ENCODE measurements at regions not wholly inside any gene's neighbourhood (a gene's known extent, or its start where the extent isn't known, plus 50 kb on each side); places are given as distances from the start of the nearest gene placed in this dataset.

DNA sequence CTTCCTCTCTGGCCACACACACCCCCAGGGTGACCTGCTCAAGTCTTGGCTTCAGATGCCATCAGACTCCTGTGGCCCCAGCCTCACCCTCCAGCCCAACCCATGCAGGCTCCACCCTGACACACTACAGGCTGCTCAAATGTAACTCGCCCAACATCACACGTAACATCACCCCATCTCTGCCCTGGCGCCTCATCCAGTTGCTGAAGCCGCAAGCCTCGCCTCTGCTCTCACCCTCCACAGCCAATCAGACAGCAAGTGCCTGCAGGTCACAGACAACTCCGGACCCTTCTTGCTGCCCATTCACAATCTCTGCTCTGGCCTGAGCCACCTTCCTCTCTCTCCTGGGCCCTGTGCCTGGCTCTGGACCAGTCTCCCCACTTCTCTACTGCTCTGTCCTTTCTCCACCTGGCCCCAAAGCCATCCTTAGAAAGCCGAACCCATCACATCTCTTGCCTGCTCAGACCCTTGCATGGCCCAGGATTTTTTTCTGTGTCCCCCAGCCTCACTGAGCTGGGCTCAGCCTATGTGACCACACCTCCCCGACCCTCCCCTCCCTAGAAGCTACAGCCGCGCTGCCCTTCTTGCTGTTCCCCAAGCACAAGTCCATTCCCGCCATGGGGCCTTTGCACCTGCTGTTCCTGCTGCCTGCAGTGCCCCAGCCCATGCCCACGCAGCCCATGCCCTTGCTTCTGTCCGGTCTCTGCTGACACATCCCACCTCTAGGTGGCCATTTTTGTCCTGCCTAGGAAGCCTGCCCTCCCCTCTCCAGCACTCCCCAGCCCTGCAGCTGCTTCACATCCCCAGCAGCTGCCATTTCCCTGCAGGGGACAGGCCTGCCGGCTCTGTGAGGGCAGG lies 333.9 kb downstream of the CTTN start:
- DNase-seq: peak; percentile 13 to 27

DNA sequence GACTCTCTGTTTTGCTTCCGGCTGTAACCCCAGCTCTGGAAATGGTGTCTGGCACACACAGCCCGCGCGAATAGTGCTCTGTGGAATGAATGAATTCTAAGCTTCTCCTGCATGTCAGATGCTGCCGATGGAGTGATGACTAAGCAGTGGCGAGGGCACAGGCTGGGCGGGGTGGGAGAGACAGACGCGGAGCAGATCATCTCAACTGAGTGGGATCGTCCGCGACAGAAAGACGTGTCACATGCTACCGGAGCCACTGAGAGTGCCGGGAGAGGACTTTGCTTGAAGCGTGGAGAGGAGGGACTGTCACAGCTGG lies 334.5 kb downstream of the CTTN start:
- no peak for DNase-seq

DNA sequence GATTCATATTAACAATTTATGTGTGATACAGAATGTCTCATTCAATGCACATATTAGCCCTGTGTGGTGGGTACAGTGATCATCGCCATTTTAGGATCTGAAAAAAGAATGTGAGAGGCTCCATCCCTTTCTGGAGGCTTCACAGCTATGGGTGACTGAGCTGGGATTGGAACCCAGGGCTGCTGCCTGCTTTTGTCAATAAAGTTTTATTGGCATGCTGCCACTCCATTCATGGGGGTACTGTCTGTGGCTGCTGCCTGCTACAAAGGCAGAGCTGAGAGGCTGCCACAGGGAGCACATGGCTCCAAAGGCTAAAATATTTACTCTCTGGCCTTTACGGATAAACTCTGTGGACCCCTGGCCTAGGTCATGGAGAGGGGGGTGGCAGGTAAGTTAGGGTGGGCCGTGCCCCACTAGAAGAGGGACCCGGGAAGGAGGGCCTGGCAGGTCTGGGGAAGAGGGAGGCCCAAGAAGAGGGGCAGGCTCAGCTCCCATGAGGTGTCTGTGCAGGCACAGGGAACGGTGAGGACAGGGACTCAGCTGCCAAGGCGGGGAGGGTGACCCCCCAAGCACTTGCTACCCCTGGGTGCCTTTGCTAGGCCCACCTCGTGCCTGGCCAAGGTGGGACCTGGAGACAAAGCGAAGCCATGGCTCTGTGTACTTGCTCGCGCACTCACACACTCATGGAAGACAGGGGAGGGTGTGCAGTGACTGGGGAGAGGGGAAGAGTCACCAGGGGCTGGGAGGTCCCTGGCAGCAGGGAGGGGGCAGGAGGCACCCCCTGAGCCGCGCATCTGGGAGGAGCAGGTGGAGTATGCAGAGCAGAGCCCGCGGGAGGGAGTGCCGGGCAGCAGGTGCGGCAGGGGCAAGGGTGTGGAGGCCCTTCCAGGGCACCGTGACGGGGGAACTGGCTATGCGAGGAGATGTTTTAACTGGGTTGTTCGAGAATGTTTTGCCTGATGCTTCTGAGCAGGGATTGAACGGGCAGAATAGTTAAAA lies 335.3 kb downstream of the CTTN start:
- no peak for DNase-seq

DNA sequence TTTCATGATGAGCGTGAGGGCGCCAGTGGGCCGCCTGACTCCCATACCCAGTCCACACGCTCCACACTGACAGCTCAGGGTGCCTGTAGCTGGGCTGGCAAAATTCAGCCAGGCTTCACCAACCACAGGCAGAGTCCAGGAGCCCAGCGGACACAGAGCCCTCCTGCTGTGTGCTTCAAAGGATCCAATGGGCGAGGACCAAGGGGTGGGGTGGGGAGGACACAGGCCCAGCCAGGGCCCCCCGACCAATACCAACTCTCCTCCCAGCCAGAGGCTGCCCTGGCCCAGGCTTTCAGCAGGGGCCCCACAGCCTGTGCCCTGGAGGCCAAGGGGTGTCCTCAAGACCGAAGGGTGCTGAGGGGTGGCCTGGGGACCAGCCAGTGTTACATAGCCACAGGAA lies 336.1 kb downstream of the CTTN start:
- DNase-seq: no peak

DNA sequence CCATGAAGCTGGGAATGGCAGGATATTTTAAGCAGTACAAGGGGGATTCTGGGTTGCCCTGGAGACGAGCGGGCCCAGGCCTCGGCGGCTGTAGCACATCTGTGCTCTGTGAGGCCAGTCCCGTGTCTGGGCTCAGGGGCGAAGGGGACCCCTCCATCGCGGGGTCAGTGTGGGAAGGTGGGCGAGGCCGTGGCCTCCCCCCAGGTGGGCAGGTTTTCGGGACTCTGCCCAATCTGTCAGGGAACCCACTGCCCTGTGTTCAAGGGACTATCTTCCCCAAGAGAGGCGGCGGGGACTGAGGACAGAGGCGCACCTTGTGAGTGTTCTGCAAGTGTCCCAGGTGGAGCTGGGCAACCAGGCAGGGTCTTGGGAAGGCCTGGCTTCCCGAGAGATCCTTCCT lies 336.6 kb downstream of the CTTN start:
- DNase-seq: no peak

DNA sequence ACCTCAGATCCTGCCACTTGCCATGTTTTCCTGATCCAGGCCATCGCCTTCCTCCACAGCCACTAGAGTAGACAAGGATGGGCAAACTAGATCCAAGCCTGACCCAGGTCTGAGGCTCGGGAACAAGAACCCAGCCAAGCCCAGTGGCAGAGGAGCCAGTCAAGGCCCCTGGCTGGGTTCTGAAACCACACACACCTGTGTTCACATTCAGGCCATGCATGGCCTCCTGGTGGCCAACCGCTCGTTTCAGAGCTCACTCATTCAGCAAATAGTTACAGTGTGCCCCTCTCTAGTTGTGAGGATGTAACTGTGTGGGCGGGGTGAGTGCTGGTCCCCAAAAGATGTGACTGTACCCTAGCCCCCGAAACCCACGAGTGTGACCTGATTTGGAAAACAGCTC lies 337.6 kb downstream of the CTTN start:
- no peak for DNase-seq

DNA sequence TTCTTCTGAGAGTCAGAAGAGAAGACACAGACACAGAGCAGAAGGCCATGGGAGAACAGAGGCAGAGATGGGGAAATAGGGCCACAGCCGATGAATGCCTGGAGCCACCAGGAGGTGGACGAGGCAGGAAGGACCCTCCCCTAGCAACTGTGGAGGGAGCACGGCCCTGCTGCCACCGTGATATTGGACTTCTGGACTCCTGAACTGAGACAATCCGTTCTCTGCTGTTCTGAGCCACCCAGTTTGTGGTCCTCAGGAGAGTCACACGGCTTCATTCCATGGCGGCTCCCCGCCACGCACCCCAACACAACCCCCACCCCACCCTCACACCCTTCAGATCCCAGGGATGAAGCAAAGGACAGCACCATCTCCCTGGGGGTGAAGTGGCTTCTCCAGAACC lies 338.1 kb downstream of the CTTN start:
- no peak for DNase-seq

DNA sequence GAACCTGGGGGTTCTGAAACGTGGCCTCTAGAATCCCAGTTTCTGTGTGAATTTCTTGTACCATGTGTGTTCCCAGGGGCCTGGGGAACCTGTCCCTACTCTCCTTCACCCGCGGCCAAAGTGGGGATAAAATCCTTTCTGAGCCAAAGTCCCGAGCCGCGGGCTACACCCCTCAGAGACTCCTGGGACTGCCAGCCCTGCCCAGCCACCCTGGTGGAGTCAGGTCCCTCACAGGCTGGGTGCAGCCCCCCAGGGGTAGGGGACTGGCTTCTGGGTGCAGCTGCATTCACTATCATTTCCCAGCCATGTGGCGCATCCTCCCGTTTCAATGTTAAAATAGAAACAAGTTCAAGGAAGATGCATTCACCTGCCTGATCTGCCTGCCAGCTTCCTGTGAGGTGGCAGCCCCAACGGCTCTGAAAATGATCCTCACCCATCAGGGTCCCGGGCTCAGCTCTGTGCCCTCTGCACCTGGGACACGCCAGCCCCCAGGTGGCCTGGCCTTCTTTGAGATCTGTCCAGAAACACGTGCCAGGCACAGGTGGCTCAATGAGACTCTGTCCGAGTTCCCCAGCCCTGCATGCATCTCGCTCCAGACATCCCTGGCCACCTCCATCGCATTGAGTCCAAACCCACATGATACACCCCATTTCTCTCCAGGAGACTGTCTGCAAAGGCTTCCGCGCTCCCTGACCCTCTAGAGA lies 338.8 kb downstream of the CTTN start:
- no peak for DNase-seq

DNA sequence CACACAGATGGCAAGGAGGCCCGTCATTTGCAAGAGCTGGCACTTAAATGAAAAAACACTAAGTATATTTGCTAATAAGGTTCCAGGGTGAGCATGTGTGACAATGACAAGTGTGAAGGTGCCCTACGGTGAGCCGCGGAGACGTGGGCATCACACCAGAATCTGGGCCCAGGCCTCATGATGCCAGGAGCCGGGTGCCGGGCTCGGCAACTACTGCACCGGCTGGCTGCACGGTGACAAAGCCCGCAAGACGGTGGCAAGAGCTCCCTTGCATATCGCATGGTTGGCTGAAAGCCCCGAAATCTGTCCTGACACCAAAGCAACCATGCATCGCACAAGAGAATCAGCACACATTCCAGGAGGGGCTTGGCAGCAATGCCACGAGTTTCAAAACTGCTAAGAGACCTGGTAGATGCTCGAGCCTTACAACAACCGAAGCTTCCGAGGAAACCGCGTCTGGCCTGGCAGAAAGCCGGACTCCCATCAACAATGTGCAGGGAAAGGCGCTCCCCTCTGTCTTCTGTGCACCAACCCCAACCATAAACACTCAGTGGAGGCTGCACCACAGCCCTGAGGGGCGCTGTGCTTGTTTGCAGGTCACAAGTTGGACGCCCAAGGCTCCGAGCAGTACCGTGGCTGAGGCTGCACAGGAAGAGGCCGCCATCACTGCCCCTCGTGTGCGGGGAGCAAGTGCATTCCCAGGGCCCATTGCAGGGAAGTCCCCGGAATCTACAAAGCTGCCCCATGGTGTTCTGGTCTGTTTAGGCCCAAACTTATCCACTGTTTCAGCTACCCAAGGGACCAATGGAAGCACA lies 339.7 kb downstream of the CTTN start:
- DNase-seq: no peak

DNA sequence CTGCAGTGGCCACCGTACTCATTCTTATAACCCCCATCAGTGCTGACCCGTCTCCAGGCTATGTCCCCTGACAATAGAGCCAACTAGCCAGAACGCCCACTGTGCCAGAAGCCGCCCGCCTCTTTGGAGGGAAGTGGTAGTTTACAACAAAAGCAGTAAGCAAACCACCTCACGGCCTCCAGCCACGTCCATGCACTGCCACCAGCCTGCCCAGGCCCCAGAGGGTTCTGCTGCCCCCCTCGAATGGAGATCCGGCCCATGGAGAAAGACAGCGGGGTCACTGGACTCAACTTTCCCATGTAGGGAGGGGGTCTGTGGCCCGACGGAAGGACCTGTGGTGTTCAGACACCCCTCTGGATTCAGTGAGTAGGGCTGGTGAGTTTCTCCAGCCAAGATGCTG lies 340.3 kb downstream of the CTTN start:
- no peak for DNase-seq

DNA sequence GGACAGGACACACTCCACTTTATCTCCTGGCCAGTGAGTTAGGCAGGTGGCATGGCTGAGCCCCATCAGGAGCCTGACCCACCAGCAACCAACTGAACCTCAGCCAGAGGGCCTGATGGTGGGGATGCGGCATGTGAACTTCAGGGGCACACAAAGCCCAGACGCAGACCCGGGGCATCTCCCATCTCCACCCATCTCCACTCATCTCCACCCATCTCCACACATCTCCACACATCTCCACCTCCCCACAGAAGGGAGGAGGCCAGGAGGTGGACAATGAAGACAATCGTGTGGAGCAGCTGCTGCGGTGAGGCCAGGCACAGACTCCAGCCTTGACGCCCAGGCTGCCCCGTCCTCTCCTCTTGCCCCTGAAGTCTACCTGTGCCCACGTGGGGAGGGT lies 340.8 kb downstream of the CTTN start:
- no peak for DNase-seq

DNA sequence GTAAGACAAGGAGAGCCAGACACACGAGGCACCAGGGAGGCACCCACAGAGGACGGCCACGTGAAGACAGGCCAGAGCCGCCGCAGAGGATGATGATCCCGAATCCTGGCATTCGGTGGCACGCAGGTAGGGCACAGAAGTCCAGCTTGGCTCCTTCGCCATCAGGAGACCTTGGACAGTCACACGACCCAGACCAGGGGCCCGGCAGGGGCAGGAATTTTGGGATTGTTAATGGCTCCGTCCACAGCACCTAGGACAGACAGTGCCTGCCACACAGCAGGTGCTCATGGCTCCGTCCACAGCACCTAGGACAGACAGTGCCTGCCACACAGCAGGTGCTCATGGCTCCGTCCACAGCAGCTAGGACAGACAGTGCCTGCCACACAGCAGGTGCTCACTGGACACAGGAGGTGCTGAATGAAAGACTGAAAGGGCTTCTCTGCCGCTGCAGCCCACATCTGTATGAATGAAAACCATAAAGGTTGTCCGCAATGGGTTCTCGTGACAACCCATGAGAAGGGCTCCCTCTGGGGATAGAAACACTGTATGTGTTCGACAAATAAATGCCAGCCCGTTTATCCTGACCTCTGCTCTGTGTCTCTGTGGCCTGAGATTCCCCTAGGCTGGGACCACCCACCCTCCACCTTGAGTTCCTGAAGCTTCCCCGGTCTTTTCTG lies 341.6 kb downstream of the CTTN start:
- no peak for DNase-seq

DNA sequence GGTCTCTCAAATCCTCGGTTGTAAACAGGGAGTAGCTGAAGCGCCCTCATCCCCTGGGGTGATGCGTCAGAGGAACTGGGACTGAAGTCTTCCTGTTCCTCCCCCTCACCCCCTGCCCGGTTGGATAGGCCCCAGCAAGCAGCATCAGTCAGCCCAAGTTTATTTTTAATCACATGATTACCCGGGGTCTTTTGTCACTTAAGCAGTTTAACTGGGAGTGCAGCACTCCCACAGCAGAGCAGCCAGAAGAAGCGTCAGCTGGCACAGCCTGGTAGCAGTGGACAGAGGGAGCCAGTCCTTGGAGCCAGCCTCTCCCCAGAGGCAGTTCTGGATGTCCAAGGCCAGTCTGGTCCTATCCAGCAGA lies 342.1 kb downstream of the CTTN start:
- DNase-seq: no peak

DNA sequence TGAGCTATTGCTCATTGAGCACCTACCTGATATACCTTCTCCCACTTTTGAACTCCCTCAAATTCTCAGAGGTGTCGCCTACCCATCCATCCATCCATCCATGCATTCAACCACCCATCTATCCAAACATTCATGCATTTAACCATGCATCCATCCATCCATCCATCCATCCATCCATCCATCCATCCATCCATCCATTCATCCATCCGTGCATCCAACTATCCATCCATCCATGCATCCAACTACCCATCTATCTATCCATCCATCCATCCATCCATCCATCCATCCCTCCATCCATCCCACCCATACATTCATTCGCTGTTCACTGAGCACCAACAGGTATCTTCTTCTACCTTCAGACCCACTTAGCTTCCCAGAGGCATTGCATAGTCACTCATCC lies 342.8 kb downstream of the CTTN start:
- no peak for DNase-seq

DNA sequence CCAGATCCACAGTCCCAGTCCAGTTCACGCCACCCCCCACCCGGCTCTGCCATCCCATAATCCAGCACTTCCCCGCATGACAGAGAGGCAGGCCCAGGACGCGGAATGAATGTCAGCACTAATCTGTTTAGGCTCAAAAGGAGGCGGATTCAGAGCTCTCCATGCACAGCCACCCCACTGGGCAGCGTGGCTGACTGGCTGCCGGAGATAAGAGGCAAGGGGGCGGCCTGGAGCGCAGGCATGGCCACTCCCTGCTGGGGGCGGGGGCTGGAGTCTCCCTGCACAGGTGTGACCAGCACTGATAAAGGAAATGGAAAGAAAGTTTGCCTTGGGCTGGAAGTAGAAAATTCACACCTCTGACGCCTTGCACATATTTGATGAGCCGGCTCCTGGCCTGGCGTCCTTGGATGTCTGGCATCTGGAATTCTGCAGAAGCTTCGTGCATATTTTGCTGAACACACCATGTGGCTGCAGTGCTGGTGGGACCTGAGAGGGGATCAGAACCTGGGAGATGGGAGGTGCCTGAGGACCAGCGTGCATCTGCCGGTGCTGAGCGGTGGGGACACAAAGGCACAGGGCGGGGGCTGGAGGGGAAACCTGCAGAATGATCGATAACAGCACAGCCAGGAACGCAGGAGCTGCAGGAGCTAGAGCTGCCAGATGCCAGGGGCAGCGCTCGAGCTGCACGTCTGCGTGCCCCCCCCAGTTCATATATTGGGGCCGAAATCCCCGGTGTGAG lies 344.4 kb downstream of the CTTN start:
- DNase-seq: no peak

DNA sequence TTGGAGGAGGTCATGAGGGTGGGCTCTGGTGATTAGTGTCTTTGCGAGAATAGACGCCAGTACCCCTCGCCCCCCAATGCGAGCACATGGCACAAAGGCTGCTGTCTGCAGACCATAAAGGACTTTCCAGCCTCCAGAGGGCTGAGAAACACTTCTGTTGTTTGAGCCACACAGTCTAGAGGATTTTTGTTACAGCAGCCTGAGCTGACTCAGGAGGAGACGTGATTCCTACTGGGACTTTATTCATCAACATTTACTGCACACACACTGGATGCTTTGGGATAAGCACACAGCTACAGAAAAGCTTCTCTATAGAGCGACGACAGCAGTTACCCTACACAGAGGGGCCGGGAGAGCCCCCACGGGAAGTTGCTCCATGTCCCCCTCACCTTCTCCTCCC lies 345.0 kb downstream of the CTTN start:
- no peak for DNase-seq

DNA sequence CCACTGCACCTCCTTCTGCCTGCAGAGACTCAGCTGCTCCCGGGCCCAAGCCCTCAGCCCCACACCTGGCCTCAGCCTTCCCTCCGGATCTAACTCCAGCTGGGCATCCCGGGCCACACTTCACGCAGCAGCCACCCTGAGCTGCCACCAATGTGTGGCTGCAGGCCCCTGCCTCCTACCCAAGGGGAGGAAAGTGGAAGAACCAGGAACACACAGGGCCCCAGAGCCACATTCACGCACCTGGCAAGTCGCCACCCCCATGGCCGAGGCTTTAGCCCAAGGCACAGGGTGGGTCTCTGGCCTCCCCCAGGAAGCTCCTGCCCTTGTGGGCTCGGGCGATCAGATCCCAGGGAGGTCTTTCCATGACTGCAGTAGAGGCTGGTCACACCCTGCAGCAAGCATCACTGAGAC lies 345.6 kb downstream of the CTTN start:
- DNase-seq: no peak

DNA sequence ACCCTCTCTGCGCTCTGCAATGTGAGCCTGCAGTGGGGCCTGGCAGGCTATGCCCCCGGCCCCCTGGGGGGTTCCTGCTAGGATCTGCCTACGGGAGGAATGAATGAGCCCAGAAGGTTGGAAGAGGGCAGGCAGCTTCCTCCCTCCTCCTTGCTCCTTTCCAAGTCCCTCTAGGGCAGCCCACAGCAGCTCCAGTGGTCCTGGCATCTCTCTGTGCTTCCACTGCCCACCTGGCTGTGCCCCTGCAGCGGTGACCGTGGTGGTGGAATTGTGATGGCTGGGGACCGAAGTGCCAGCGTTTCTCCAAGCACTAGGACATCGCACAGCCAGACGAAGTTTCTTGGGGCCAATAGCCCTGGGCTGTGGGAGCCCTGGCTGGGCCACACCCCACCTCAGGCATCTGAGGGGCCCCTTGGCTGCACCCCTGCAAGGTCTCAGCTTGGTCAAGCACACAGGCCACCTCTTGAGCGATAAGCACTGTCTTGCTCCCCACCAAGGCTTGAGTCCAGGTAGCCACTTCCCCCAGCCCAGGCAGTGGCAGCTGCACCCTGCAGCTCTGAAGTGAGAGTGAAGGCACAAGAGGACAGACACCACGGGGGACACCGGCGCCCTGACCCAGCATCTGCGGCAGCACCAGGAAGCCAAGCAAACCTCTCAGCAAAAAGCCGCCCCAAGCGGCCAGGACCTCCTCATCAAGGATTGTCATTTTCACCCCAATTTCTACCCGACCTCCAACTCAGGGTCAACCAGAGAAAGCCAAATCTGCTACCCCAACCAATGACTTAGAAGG lies 346.3 kb downstream of the CTTN start:
- no peak for DNase-seq

DNA sequence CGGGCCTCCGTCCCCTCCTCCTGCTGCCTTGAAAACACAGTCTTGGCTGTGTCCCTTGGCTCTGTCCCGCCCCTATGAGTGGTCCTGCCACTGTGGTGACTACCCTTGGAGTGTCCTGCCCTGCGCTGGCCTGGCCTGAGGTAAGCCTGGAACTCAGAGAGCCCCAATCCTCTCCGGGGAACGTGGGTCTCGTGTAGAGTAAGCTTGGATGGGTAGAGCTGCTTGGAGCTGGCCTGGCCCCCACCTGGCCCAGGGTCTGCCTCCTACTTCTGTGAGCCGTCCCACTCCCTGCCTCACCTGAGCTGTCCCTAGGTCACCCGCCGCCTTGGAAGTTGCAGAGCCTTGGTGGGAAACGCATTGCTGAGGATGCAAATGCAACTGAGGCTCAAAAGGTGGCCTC lies 347.1 kb downstream of the CTTN start:
- no peak for DNase-seq

DNA sequence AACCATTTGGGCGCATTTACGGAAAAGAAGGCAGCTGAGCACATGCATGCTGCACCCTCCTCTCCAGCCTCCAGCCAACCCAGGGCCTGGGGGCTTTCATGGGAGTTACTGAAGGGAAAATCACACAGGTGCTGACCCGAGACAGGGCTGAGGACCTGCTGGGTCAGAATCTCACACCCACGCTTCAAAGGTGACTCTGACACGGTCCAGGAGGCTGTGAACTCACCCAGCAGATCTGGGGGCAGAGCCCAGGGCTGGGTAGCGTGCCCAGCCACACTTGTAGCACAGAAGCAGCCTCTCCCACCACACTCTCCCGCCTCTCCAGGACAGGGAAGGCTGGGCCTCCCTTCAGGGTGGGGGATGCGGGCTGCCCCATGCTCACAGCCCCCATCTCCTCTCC lies 347.6 kb downstream of the CTTN start:
- DNase-seq: no peak

DNA sequence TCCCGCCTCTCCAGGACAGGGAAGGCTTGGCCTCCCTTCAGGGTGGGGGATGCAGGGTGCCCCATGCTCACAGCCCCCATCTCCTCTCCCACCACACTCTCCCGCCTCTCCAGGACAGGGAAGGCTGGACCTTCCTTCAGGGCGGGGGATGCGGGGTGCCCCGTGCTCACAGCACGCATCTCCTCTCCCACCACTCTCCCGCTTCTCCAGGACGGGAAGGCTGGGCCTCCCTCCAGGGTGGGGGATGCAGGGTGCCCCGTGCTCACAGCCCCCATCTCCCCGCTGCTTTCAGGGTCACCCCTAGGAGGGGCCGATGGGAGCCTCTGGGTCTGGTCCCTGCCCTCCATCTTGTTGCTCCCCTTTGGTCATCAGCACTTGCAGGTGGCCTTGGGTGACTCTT lies 348.0 kb downstream of the CTTN start:
- no peak for DNase-seq

Data from SHP77 (cell line).